Gastrocnemius medialis (tissue), 4 donors: ENCODE measurements at regions not wholly inside any gene's neighbourhood (a gene's known extent, or its start where the extent isn't known, plus 50 kb on each side); places are given as distances from the start of the nearest gene placed in this dataset.

Experiments used
- CTCF ChIP-seq, 5 experiments: fragments of 450-650 bp in 3 of 5; fragments of 200-600 bp in 2 of 5; sonication (generic) in 2 of 5; IDR thresholded peaks in 4 of 5; conservative IDR thresholded peaks in 1 of 5; 1 replicate in 4 of 5; 2 replicates in 1 of 5; pipeline ENCODE4 v1.5.1; 2016 to 2019; ENCODE audit warnings: antibody characterized with exemption in 5 of 5, mild to moderate bottlenecking in 3 of 5, moderate library complexity in 3 of 5
- POLR2A ChIP-seq, 2 donors: fragments of 450-650 bp; IDR thresholded peaks; one replicate each; pipeline ENCODE4 v1.6.1; 2017; ENCODE audit warnings: antibody characterized with exemption in 2 of 2, mild to moderate bottlenecking in 2 of 2, moderate library complexity in 2 of 2

- no peak for TF ChIP-seq POLR2A (IDR thresholded peaks at IDR 0.05)
- no peak for TF ChIP-seq CTCF (IDR thresholded peaks at IDR 0.05 in 4 of 5, conservative IDR thresholded peaks at IDR 0.05 in 1 of 5)
These were observed 735.6 kb downstream of the XPNPEP1 start for GRCh38 chr10:109187677-109188076.
